ENCODE measurements at regions not wholly inside any gene's neighbourhood (a gene's known extent, or its start where the extent isn't known, plus 50 kb on each side); places are given as distances from the start of the nearest gene placed in this dataset.

GRCh38 chr14:101234999-101235334, 326.3 kb upstream of the DIO3 start:
- FAIRE-seq: no peak

GRCh38 chr14:101235335-101236103, 325.8 kb upstream of the DIO3 start:
- DNase-seq (ENCODE audit: low read depth) (peak; percentile 5), FAIRE-seq (no peak)
- peak; percentile 70 for TF ChIP-seq CTCF (IDR thresholded peaks at IDR 0.05; ENCODE audit: insufficient read depth, low read length, severe bottlenecking)
- H3K4me3 ChIP-seq (ENCODE audit: low read depth, low read length): no peak overlapping the region
- H3K36me3 ChIP-seq (ENCODE audit: control insufficient read depth, insufficient read depth, low read length): no peaks in the 10 kb centered on the region
- no peaks in the 10 kb centered on the region for H3K27me3 ChIP-seq (ENCODE audit: control insufficient read depth, insufficient read depth, low read length)

More at GRCh38 chr14:101234999-101235334, 326.3 kb upstream of the DIO3 start:
- DNase-seq (ENCODE audit: low read depth): no peak
- no peak overlapping the region for H3K4me3 ChIP-seq (ENCODE audit: low read depth, low read length)
- H3K27me3 ChIP-seq (ENCODE audit: control insufficient read depth, insufficient read depth, low read length): no peaks in the 10 kb centered on the region
- H3K36me3 ChIP-seq (ENCODE audit: control insufficient read depth, insufficient read depth, low read length): no peaks in the 10 kb centered on the region
- TF ChIP-seq CTCF (IDR thresholded peaks at IDR 0.05; ENCODE audit: insufficient read depth, low read length, severe bottlenecking): no peak

- TF ChIP-seq CTCF (IDR thresholded peaks at IDR 0.05; ENCODE audit: insufficient read depth, low read length, severe bottlenecking): no peak
- no peaks in the 10 kb centered on the region for H3K36me3 ChIP-seq (ENCODE audit: control insufficient read depth, insufficient read depth, low read length)
- FAIRE-seq (no peak), DNase-seq (ENCODE audit: low read depth) (no peak)
- H3K4me3 ChIP-seq (ENCODE audit: low read depth, low read length): no peak overlapping the region
- no peaks in the 10 kb centered on the region for H3K27me3 ChIP-seq (ENCODE audit: control insufficient read depth, insufficient read depth, low read length)
Measured at GRCh38 chr14:101236496-101237251, 324.6 kb upstream of the DIO3 start.

GRCh38 chr14:101237252-101237616, 324.1 kb upstream of the DIO3 start:
- H3K4me3 ChIP-seq (ENCODE audit: low read depth, low read length): no peak overlapping the region
- no peaks in the 10 kb centered on the region for H3K27me3 ChIP-seq (ENCODE audit: control insufficient read depth, insufficient read depth, low read length)
- no peak for FAIRE-seq
- no peaks in the 10 kb centered on the region for H3K36me3 ChIP-seq (ENCODE audit: control insufficient read depth, insufficient read depth, low read length)
- no peak for TF ChIP-seq CTCF (IDR thresholded peaks at IDR 0.05; ENCODE audit: insufficient read depth, low read length, severe bottlenecking)
- DNase-seq (ENCODE audit: low read depth): no peak

- no peak overlapping the region for H3K4me3 ChIP-seq (ENCODE audit: low read depth, low read length)
- no peak for DNase-seq (ENCODE audit: low read depth)
- no peak for TF ChIP-seq CTCF (IDR thresholded peaks at IDR 0.05; ENCODE audit: insufficient read depth, low read length, severe bottlenecking)
- no peaks in the 10 kb centered on the region for H3K27me3 ChIP-seq (ENCODE audit: control insufficient read depth, insufficient read depth, low read length)
- FAIRE-seq: no peak
- H3K36me3 ChIP-seq (ENCODE audit: control insufficient read depth, insufficient read depth, low read length): no peaks in the 10 kb centered on the region
Measured at GRCh38 chr14:101239065-101239464, 322.2 kb upstream of the DIO3 start.

Data from bronchial epithelial cell (primary cell).